ENCODE measurements at regions not wholly inside any gene's neighbourhood (a gene's known extent, or its start where the extent isn't known, plus 50 kb on each side); places are given as distances from the start of the nearest gene placed in this dataset.

DNA sequence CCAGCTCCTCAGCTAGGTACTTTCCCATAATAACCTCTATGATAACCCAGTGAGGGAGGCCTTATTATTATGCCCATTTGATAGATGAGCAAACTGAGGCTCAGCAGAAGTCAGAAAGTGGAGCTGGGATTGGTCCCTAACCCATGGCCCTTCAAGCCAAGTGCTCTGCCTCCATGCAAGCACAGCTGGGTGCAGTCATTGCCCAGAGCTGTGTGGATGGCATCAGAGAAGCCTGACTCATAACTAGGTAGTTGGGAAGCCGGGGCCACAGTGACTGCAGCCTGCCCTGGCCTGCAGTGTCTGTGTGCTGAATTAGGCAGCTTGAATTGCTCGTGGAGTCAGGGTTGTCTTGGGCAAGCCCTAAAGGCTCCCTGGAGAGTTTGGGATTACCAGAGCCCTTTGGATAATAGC, 89.9 kb upstream of the SLC2A1 start:
- in situ Hi-C loops (cut with HindIII; ENCODE audit: low pct_unique_long_range_greater_than_20kb, low sequenced_read_pairs), result no loop called here
- no peak for TF ChIP-seq JUND (IDR thresholded peaks at IDR 0.05; ENCODE audit: low read depth)
- no peak for DNase-seq (ENCODE audit: low read depth in 1 of 2, low spot score in 1 of 2)

DNA sequence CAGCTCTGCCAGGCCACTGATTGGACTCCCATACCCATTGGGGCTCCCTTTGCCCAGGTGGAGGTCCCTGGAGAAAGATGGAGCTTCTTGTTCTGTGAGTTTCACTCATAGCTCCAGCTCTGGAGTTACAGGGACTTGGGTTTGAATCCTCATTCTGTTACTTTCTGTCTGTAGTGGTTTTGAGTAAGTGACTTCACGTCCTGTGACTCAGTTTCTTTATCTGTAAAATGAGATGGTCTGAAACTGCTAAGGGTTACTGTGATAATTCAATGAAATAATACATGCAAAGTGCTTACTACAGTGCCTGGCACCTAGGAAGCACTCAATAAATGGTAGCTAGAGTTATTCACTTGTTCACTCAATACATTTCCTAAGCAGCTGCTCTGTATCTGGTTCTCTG, 88.5 kb upstream of the SLC2A1 start:
- TF ChIP-seq JUND (IDR thresholded peaks at IDR 0.05; ENCODE audit: low read depth), result no peak
- DNase-seq (ENCODE audit: low read depth in 1 of 2, low spot score in 1 of 2), result no peak
- in situ Hi-C loops (cut with HindIII; ENCODE audit: low pct_unique_long_range_greater_than_20kb, low sequenced_read_pairs), result no loop called here

DNA sequence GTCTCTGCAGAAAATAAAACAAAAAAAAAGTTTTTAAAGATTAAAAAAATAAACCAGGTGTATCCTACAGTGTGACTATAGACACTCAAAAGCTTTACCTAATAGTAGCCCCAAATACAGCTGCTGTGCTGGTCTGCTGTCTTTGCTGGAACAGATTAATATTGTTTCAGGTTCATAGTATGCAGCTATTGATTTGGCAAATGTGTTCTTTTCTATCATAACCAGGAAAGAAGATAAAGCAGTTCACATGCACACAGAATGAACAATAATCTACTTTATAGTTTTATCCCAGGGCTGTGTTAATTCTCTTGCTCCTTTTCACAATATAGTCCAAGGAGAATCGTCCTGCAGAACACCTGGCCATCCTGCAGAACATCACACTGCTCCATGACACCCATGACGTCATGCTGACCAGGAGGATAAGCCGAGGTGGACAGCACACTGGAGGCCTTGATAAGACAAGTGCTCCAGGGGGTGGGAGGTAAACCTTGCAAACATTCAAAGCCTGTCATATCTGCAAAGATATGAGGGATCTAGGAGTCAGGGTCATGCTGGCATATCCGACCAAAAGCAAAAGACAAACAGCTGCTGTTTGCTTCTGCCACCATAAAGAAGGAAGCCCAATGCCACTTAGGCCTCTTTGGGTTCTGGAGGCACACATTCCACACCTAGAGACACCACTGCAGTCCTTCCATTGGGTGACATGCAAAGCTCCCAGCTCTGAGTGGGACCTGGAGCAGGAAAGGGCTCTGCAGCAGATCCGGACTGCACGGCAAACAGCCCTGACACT, 86.1 kb upstream of the SLC2A1 start:
- no peak for TF ChIP-seq JUND (IDR thresholded peaks at IDR 0.05; ENCODE audit: low read depth)
- DNase-seq (ENCODE audit: low read depth in 1 of 2, low spot score in 1 of 2), result no peak
- in situ Hi-C loops (cut with HindIII; ENCODE audit: low pct_unique_long_range_greater_than_20kb, low sequenced_read_pairs), result no loop called here

DNA sequence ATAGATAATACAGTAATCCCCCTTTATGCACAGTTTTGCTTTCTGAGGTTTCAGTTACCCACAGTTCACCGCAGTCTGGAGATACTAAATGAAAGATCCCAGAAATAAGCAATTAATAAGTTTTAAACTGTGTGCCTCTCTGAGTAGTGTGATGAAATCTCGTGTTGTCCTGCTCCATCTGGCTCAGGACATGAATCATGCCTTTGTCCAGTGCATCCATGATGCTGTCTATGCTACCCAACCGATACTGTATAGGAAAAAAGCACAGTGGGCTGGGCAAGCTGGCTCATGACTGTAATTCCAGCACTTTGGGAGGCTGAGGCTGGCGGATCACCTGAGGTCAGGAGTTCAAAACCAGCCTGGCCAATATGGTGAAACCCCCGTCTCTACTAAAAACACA, 85.0 kb upstream of the SLC2A1 start:
- no peak for DNase-seq (ENCODE audit: low read depth in 1 of 2, low spot score in 1 of 2)
- in situ Hi-C loops (cut with HindIII; ENCODE audit: low pct_unique_long_range_greater_than_20kb, low sequenced_read_pairs), result no loop called here
- TF ChIP-seq JUND (IDR thresholded peaks at IDR 0.05; ENCODE audit: low read depth), result no peak

DNA sequence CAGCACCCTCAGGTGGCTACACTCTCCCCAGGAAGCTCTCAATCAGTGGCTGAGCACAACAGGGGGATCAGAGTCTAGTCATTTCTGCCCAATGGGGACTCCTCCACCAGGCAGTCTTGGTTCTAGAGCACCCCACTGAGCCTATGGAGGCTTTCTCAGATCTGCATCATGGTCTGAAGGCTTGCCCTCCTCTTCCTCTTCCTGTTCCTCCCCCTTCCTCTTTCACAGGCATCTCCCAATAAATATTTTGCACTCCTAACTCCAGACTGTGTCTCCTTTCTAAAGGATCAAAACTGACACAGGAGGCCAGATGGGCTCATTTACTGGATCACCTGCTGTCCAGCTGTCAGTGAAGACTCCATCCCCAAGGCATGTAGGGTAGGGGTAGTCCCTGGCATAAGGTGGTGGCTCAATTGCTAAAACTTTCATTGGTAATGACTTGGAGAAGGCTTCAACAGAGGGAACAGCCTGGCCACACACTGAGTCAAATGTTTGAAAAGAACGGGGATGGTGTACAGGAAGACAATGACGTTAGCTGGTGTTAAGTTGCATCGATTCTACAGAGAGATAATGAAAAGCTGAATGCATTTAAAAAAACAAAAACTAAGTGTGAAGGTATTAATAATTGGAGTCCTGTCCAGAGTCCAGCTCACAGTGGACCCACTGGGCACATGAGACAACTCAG, 84.2 kb upstream of the SLC2A1 start:
- in situ Hi-C loops (cut with HindIII; ENCODE audit: low pct_unique_long_range_greater_than_20kb, low sequenced_read_pairs), result no loop called here
- TF ChIP-seq JUND (IDR thresholded peaks at IDR 0.05; ENCODE audit: low read depth), result no peak
- DNase-seq (ENCODE audit: low read depth in 1 of 2, low spot score in 1 of 2), result no peak

DNA sequence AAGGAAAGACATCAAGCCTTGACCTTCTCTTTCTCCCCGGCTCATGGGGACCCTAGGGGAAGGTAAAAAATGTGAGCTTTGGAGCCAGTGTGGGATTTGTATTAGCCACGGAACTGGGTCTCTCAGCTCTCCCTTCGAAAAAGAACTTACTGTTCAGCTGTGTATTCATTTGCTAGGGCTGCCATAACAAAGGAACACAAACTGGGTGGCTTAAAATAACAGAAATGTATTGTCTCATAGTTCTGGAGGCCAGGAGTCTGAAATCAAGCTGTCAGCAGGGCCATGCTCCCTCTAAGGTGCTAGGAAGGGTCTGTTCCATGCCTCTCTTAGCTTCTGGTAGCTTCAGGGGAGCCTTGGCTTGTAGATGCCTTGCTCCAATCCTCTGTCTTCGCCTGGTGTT, 83.5 kb upstream of the SLC2A1 start:
- TF ChIP-seq JUND (IDR thresholded peaks at IDR 0.05; ENCODE audit: low read depth), result no peak
- in situ Hi-C loops (cut with HindIII; ENCODE audit: low pct_unique_long_range_greater_than_20kb, low sequenced_read_pairs), result no loop called here

DNA sequence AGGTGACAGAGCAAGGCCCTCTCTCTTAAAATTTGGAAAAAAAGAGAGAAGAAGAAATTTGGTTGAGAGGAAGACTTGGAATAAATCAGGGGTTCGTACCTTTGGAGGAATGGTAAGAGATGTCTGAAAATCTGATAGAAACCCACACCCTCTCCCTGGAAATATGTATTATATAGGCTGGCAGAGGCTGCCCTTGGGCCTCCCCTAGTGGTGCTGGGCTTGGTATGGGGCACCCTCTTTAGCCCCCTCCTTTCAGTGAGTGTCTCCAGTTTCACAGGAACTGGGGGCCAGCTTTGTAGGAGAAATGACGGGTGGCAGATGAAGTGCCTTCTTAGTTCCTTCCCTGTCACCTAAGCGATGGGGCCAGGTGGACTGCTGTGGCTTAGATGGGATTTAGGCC, 82.9 kb upstream of the SLC2A1 start:
- in situ Hi-C loops (cut with HindIII; ENCODE audit: low pct_unique_long_range_greater_than_20kb, low sequenced_read_pairs), result no loop called here
- no peak for DNase-seq (ENCODE audit: low read depth in 1 of 2, low spot score in 1 of 2)
- TF ChIP-seq JUND (IDR thresholded peaks at IDR 0.05; ENCODE audit: low read depth), result no peak

More for the DNA sequence above, 83.5 kb upstream of the SLC2A1 start:
- DNase-seq (ENCODE audit: low read depth in 1 of 2, low spot score in 1 of 2), result no peak

DNA sequence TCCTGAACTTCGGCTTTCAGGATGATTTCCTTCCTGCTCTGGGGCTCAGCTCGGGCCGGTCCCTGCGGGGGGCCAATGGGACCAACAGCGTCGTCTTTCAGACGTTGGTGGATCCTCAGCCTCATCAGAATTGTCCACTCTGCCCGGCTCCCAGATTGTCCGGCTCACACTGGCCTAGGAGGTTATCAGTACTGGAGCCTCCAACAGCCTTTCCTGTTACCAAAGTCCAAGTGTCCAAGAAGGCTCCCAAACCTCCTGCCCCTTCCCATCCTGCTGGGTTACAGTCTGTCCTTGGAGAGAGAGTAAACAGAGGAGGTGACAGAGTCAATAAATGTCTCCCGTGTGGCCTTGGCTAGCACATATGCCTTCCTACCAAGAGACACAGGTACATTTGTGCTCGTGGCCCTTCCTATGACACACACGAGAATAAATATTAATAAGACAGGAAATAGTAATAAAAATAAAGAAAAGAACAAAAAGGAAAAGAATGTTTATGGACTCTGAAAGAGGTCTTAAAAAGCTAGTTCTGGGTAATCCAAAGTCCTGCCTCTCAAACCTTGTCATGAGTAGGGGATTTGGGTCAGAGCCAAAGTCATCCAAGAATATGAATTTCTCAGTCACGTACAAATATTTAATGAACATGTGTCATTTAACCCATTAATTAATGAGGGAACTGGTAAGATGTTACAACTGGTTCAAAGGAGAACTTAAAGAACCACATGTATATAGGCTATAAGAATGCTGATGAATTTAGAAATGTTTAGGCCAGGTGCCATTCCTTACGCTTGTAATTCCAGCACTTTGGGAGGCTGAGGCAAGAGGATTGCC, 80.8 kb upstream of the SLC2A1 start:
- peak in 1 of 2 experiments; percentile 17 for DNase-seq (ENCODE audit: low read depth in 1 of 2, low spot score in 1 of 2)
- TF ChIP-seq JUND (IDR thresholded peaks at IDR 0.05; ENCODE audit: low read depth), result no peak
- in situ Hi-C loops (cut with HindIII; ENCODE audit: low pct_unique_long_range_greater_than_20kb, low sequenced_read_pairs), result no loop called here

DNA sequence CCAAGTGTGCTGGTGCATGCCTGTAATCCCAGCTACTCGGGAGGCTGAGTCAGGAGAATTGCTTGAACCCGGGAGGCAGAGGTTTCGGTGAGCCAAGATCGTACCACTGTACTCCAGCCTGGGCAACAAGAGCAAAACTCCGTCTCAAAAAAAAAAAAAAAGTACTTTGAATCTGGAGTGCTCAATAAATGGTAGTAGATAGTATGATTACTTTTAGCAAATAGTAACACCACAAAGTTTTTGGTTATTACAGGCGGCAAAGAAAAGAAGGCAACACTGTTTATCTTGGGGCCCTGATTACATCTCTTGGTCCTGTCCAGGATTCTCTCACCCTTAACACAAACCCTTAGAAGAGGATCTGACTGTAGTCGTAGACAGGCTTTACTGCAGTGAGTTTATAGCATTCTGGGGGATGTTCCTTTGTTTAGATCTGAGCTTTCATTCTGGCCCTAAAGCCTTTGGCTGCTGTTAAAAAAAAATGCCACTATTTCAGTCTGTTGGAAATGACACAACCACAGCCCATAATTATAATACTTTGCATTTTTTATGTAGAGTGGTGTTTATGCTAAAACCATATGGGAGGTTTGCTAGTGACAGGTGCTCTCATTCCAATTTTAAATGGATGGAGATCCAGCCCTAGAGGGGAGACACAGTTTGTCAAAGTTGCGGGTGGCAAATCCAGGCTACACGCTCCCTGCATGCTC, 79.7 kb upstream of the SLC2A1 start:
- no peak for DNase-seq (ENCODE audit: low read depth in 1 of 2, low spot score in 1 of 2)
- in situ Hi-C loops (cut with HindIII; ENCODE audit: low pct_unique_long_range_greater_than_20kb, low sequenced_read_pairs), result no loop called here
- TF ChIP-seq JUND (IDR thresholded peaks at IDR 0.05; ENCODE audit: low read depth), result no peak

DNA sequence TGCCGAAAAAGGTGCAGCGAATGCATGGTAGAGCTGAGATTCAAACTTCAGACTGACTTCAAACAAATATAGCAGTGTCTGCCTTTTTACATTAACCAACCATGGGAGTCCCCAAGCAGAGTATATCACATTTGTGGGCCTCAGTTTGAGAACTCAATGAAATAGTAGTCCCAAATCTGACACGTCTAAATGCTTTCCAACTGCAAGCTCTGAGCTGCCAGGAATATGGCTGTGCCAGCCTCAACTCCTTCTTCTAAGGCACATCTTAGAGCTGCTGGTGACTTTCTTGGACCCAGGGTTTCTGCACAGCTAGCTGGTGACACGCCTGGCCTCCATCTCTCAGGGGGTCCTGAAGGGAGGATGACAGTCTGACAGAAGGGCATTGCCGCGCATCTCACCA, 78.8 kb upstream of the SLC2A1 start:
- DNase-seq (ENCODE audit: low read depth in 1 of 2, low spot score in 1 of 2), result no peak
- in situ Hi-C loops (cut with HindIII; ENCODE audit: low pct_unique_long_range_greater_than_20kb, low sequenced_read_pairs), result no loop called here
- TF ChIP-seq JUND (IDR thresholded peaks at IDR 0.05; ENCODE audit: low read depth), result no peak

DNA sequence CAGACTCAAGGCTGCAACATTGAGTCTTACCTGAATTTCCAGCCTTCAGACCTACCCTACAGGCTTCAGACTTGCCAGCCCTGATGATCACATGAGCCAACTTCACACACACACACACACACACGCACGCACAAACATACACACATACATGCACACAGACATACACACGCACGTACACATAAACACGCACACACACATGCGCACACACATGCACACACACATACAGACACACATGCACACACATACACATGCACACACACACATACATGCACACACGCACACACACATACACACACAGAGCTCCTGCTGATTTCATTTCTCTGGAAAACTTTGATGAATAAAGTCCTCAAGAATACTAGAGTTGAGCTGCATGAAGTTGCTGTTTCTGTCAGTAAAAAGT, 78.3 kb upstream of the SLC2A1 start:
- in situ Hi-C loops (cut with HindIII; ENCODE audit: low pct_unique_long_range_greater_than_20kb, low sequenced_read_pairs), result no loop called here
- no peak for TF ChIP-seq JUND (IDR thresholded peaks at IDR 0.05; ENCODE audit: low read depth)
- DNase-seq (ENCODE audit: low read depth in 1 of 2, low spot score in 1 of 2), result peak in 1 of 2 experiments; percentile 30

Measured in T47D (cell line).